Pancreas (tissue), 10 donors: ENCODE measurements at regions not wholly inside any gene's neighbourhood (a gene's known extent, or its start where the extent isn't known, plus 50 kb on each side); places are given as distances from the start of the nearest gene placed in this dataset.

Experiments used
- ATAC-seq, 4 donors: fragments of 200-7000 bp; cut with Tn5 transposase; one replicate each; pipeline versions ENCODE4 v1.8.0 to v1.9.1; 2020; ENCODE audit warnings: mild to moderate bottlenecking in 4 of 4, moderate library complexity in 4 of 4
- DNase-seq, 6 donors: peaks; one replicate each; pipeline ENCODE4 v3.0.0-alpha.2; 2020
- FAIRE-seq: peaks from 2 replicates; lab custom pipeline; 2012; peaks lifted over from hg19 to GRCh38; lab: Jason Lieb, UNC
- H3K27ac ChIP-seq, 4 donors: fragments of 200-600 bp; sonication (generic); 1 replicate in 3 of 4; 2 replicates in 1 of 4; pipeline versions ENCODE4 v1.5.0 to v1.8.0; 2020
- H3K27me3 ChIP-seq, 4 donors: fragments of 200-600 bp; one replicate each; pipeline ENCODE4 v1.8.0; 2021
- H3K36me3 ChIP-seq, 3 donors: fragments of 200-600 bp; sonication (generic) in 1 of 3; one replicate each; pipeline versions ENCODE4 v1.5.0 to v1.8.0; 2020 to 2021
- H3K4me1 ChIP-seq, 3 donors: fragments of 200-600 bp; one replicate each; pipeline ENCODE4 v1.8.0; 2021
- H3K4me3 ChIP-seq, 4 donors: fragments of 200-600 bp; sonication (generic) in 2 of 4; one replicate each; pipeline versions ENCODE4 v1.5.0 to v1.8.0; 2020 to 2021
- H3K9me3 ChIP-seq, 4 donors: fragments of 200-600 bp; one replicate each; pipeline ENCODE4 v1.8.0; 2021
- CTCF ChIP-seq, 4 donors: fragments of 200-600 bp; sonication (generic) in 3 of 4; IDR thresholded peaks; one replicate each; pipeline versions ENCODE4 v1.5.0 to v1.8.0; 2021; ENCODE audit warnings: antibody characterized with exemption in 4 of 4
- WGBS, 2 donors: extraction: QIAGEN DNeasy Blood & Tissue Kit; methylation state at CpG; one replicate each; pipeline ENCODE4 v1.1.7; 2013; 5-methylcytosine and 5-hydroxymethylcytosine counted together
- intact Hi-C, 3 donors: fragments of 100-400 bp; cut with DNase I; formaldehyde crosslinking; loops; one replicate each; pipeline versions ENCODE4 v1.11.1 to v1.14.2; 2022
- donor health status: healthy with polysubstance abuse.
- donor health status: DM: no; HTN: no; CAD: no; lungs with moderate emphysema.
- donor health status: DM: no; HTN: no; CAD: no.
- donor health status: control.
- donor health status: control.
- donor health status: Bipolar disorder and iron deficiency.
- donor health status: DM: yes; HTN: yes; CAD: no.
- donor health status: DM: no; HTN: no; CAD: no.
- donor health status: DM: no; HTN: no; CAD: no.
- donor health status: DM: yes; HTN: yes; CAD: no.

GRCh38 chr11:131246156-131246555 is 124.3 kb upstream of the NTM start:
- no peak for FAIRE-seq
- H3K4me1 ChIP-seq = no peaks in the 10 kb centered on the region
- no peak for DNase-seq
- H3K27me3 ChIP-seq = peaks cover 0 to 11% (median 3%) of the 10 kb centered on the region in 4 donors
- 21 to 23% methylated on average over 3 of the region's 3 CpGs for WGBS, 2 donors
- TF ChIP-seq CTCF (IDR thresholded peaks at IDR 0.05) = no peak
- no peaks in the 10 kb centered on the region for H3K9me3 ChIP-seq
- ATAC-seq = no peak
- no peak overlapping the region for H3K4me3 ChIP-seq
- intact Hi-C loops = no loop called here
- no peak overlapping the region for H3K27ac ChIP-seq
- no peaks in the 10 kb centered on the region for H3K36me3 ChIP-seq

- TF ChIP-seq CTCF (IDR thresholded peaks at IDR 0.05) = peak; percentile 38 to 51 (median 45)
- Histone ChIP-seq H3K9me3 (no peaks in the 10 kb centered on the region), H3K27ac (no peak overlapping the region), H3K4me1 (no peaks in the 10 kb centered on the region), H3K4me3 (no peak overlapping the region), H3K36me3 (no peaks in the 10 kb centered on the region), H3K27me3 (peaks cover 0 to 12% (median 3%) of the 10 kb centered on the region in 4 donors)
- no peak for FAIRE-seq
- 9 to 10% methylated on average over 15 of the region's 15 CpGs for WGBS, 2 donors
- peak; percentile 15 to 79 (median 41) for DNase-seq
- ATAC-seq = peak; percentile 58 to 96 (median 85)
- intact Hi-C loops = no loop called here
Observed at GRCh38 chr11:131246663-131247062, 123.8 kb upstream of the NTM start.

GRCh38 chr11:131248588-131248987 is 121.8 kb upstream of the NTM start:
- Histone ChIP-seq H3K4me3 (no peak overlapping the region), H3K9me3 (no peaks in the 10 kb centered on the region), H3K4me1 (no peaks in the 10 kb centered on the region), H3K27me3 (peaks cover 0 to 12% (median 3%) of the 10 kb centered on the region in 4 donors), H3K27ac (no peak overlapping the region), H3K36me3 (no peaks in the 10 kb centered on the region)
- 65 to 83% methylated on average over 2 of the region's 2 CpGs for WGBS, 2 donors
- DNase-seq (no peak), ATAC-seq (no peak), FAIRE-seq (no peak)
- intact Hi-C loops = no loop called here
- TF ChIP-seq CTCF (IDR thresholded peaks at IDR 0.05) = no peak

- Histone ChIP-seq H3K27ac (no peak overlapping the region), H3K27me3 (peaks cover 0 to 7% (median 0%) of the 10 kb centered on the region in 4 donors), H3K4me3 (no peak overlapping the region), H3K9me3 (no peaks in the 10 kb centered on the region), H3K4me1 (no peaks in the 10 kb centered on the region), H3K36me3 (no peaks in the 10 kb centered on the region)
- no peak for TF ChIP-seq CTCF (IDR thresholded peaks at IDR 0.05)
- DNase-seq (no peak), ATAC-seq (no peak), FAIRE-seq (no peak)
- 15 to 23% methylated on average over 5 of the region's 5 CpGs for WGBS, 2 donors
- intact Hi-C loops = no loop called here
Observed at GRCh38 chr11:131253142-131253655, 117.2 kb upstream of the NTM start.

- intact Hi-C loops = no loop called here
- H3K36me3 ChIP-seq = no peaks in the 10 kb centered on the region
- H3K9me3 ChIP-seq = no peaks in the 10 kb centered on the region
- no peak for DNase-seq
- WGBS, 2 donors = 16 to 17% methylated on average over 9 of the region's 9 CpGs
- H3K27ac ChIP-seq = no peak overlapping the region
- H3K4me3 ChIP-seq = no peak overlapping the region
- peaks cover 0 to 7% (median 0%) of the 10 kb centered on the region in 4 donors for H3K27me3 ChIP-seq
- ATAC-seq = peak in 1 of 4 donors; percentile 27
- H3K4me1 ChIP-seq = no peaks in the 10 kb centered on the region
- TF ChIP-seq CTCF (IDR thresholded peaks at IDR 0.05) = no peak
- FAIRE-seq = no peak
Observed at GRCh38 chr11:131253656-131254151, 116.7 kb upstream of the NTM start.
